AG10803 (cell line): ENCODE measurements at regions not wholly inside any gene's neighbourhood (a gene's known extent, or its start where the extent isn't known, plus 50 kb on each side); places are given as distances from the start of the nearest gene placed in this dataset.
A peak's percentile ranks its signal among the peaks of the same experiment; 100 is the strongest.

Experiments
- DNase-seq: peaks from one replicate; pipeline ENCODE4 v3.0.0; 2010; ENCODE audit warnings: low read depth
- H3K4me3 ChIP-seq: 2 replicates; pipeline ENCODE4 v1.5.1; 2011; ENCODE audit warnings: mild to moderate bottlenecking, low read length, control low read depth
- TF ChIP-seq, protein P1 (sequence below): conservative IDR thresholded peaks from 2 replicates; pipeline ENCODE4 v1.5.1; 2011; ENCODE audit warnings: mild to moderate bottlenecking, low read length, control low read depth, inconsistent platforms

DNA sequence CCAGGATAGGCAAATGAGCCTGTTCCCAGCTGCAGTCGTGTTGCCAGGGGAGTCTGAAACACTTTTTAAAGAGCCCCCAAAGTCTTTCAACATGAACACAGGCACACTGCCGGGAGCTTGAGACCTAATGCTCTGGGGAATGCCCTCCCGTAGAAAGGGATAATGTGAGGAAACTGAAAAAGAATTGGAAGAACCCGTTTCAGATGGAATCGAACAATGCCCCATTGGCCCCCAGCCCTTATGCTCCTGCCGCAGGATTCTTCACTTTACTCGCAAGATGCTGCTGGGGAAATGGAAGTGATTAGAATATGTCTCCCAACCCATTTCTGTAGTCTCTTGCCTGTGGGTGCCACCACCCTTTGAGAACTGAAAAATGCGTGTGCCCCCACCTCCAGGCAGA is 136.3 kb upstream of the GATA6 start:
- H3K4me3 ChIP-seq = no peak overlapping the region
- TF ChIP-seq, protein P1, sequence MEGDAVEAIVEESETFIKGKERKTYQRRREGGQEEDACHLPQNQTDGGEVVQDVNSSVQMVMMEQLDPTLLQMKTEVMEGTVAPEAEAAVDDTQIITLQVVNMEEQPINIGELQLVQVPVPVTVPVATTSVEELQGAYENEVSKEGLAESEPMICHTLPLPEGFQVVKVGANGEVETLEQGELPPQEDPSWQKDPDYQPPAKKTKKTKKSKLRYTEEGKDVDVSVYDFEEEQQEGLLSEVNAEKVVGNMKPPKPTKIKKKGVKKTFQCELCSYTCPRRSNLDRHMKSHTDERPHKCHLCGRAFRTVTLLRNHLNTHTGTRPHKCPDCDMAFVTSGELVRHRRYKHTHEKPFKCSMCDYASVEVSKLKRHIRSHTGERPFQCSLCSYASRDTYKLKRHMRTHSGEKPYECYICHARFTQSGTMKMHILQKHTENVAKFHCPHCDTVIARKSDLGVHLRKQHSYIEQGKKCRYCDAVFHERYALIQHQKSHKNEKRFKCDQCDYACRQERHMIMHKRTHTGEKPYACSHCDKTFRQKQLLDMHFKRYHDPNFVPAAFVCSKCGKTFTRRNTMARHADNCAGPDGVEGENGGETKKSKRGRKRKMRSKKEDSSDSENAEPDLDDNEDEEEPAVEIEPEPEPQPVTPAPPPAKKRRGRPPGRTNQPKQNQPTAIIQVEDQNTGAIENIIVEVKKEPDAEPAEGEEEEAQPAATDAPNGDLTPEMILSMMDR = no peak
- no peak for DNase-seq

DNA sequence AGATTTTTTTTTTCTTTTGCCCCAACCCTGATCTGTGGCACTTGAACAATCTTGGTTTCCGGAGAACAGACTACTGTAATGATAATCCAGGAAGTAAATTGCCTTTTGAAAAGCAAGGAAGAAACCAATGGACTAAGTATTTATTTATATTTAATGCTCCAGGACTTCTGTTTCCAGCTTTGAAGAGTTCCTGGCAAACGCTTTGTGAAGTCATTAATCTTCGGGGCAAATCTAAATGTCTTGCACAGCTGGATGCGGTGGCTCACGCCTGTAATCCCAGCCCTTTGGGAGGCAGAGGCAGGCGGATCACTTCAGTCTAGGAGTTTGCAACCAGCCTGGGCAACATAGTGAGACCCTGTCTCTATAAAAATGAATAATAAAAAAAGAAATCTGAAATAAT is 135.1 kb upstream of the GATA6 start:
- DNase-seq = peak; percentile 13
- H3K4me3 ChIP-seq = no peak overlapping the region
- TF ChIP-seq, protein P1 = no peak

DNA sequence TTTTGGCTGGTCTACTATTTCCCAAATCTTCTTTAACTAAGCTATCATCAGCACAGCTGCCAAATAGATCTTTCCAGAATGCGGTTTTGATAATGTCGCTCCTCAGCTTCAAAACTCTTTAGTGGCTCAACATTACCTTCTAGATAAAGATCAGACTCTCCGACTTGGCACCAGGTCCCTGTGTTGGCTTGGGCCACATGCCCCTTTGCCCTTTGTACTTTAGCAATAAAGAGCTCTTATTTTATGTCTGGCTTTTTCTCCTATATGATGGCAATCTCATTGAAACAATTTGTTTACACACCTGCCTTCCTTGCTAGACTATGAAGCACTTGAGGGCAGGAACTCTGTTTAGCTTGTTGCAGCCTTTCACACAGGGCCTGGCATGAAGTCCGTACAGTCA is 128.9 kb upstream of the GATA6 start:
- DNase-seq = no peak
- TF ChIP-seq, protein P1 = no peak
- H3K4me3 ChIP-seq = no peak overlapping the region

DNA sequence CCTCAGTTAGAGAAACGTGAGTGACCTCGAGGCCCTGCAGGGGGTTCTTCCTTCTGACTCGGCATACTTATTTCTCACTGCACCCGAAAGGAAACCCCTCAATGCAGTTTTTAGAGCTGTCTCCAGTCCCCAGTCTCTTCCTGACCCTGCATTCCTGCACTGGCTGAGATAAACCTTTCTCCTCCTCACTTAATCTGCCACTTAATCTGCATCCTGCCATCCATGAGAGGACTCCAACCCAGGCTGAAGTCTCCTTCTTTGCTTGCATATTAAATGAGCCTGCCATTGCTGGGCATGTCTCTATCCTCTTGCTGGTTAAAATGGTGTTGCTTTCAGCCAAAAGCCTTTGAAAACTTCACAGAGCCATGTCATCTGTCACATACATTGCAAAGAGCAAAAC is 125.6 kb upstream of the GATA6 start:
- DNase-seq = no peak
- TF ChIP-seq, protein P1 = no peak
- H3K4me3 ChIP-seq = no peak overlapping the region

DNA sequence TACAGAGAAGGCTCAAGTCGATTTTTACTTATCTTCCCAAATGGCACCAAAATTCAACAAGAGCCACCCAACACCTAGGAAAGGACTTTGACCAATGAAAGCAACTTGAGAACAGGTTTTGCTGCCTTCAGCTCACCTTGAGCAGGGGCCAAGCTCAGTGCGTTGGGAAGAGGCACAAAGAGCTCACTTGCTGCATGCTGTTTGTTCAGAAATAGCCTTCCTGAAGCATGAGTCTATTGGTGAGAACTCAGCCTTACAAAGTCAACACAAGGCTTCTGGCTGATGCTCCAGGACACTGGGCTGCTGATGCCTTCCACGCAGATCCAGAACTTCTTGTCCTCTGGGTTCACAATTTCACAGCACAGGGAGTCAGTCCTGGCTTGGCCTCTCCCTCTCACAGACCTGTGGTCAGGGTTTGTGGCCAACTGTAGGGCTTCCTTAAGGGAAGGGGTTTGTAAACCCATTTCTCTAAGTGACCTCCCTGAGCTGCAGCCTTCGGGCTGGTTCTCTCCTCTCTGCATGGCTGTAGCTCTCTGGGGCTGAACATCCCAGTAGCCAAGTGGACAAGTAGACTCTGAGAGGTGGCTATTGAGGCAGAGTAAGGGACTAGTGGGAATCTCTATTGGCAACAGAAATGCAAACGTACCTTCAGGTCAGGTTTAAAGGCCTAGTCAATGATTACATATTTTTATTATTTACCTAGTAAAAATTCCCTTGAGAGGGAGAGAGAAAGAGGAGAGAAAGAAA is 124.7 kb upstream of the GATA6 start:
- H3K4me3 ChIP-seq = no peak overlapping the region
- no peak for DNase-seq
- TF ChIP-seq, protein P1 = no peak

DNA sequence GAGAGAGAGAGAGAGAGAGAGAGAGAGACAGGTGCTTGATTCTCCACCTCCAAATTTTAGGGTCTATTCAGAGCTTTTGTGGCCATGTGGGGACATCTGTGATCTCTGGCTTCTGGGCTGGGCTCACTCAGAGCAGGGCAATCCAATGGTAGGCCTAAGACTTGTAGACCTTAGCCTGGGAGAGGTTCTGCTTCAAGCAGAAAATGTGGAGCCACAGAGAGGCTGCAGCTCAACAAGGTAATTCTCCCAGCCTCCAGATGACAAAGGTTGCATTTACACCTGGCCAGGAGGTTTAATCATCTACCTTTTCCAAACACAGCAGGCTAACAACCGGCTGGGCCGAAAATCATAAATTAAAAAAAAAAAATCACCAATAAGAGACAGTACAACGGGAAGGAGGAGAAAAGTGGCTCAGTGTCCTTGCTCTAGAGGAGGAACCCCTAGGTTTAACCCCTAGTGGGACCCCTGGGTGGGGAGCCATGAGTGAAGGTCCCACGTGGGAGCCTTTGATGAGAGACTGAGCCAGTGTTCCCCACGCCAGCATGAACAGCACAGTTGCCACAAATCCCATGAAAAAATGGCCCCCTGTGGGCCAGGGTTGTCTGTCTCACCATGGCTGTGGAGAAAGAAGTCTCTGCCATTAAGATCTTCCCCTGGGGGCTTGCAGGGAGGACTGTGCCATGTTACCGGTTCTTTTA is 124.0 kb upstream of the GATA6 start:
- no peak for DNase-seq
- H3K4me3 ChIP-seq = no peak overlapping the region
- TF ChIP-seq, protein P1 = no peak

DNA sequence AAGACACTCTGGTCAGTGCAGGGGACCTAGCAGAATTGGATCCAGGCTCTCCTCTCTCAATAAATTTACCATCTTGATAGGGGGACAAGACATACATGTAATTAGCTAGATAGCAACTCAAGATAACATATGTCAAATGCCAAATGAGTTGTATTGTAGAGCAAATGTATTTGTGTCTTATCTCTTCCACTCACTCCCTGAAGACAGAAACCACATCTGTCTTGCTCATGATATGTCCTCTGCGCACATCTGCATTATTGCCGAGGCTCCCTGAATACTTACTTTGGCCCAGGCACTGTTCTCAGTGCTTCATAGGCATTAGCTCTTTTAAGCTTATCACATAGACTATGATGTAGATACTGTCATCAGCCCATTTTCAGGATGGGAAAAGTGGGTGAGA is 122.9 kb upstream of the GATA6 start:
- H3K4me3 ChIP-seq = no peak overlapping the region
- DNase-seq = no peak
- TF ChIP-seq, protein P1 = no peak
